NCI-H510A treated with DMSO at 0.1 percent for 48 hours (cell line): ENCODE measurements at regions not wholly inside any gene's neighbourhood (a gene's known extent, or its start where the extent isn't known, plus 50 kb on each side); places are given as distances from the start of the nearest gene placed in this dataset.

Experiments
- DNase-seq: peaks from one replicate; lab custom pipeline; 2025; lab: John Stamatoyannopoulos, UW

GRCh38 chr10:108424656-108425055 lies 1260.2 kb upstream of the SORCS1 start:
- no peak for DNase-seq

GRCh38 chr10:108422286-108422685 lies 1257.8 kb upstream of the SORCS1 start:
- no peak for DNase-seq

- no peak for DNase-seq
These were observed 1256.8 kb upstream of the SORCS1 start for GRCh38 chr10:108421266-108421665.

- no peak for DNase-seq
These were observed 1249.4 kb upstream of the SORCS1 start for GRCh38 chr10:108413954-108414353.

GRCh38 chr10:108412323-108412722 lies 1247.8 kb upstream of the SORCS1 start:
- DNase-seq, result no peak

GRCh38 chr10:108411894-108412293 lies 1247.4 kb upstream of the SORCS1 start:
- DNase-seq, result no peak

GRCh38 chr10:108411206-108411605 lies 1246.7 kb upstream of the SORCS1 start:
- no peak for DNase-seq

- no peak for DNase-seq
These were observed 1245.7 kb upstream of the SORCS1 start for GRCh38 chr10:108410236-108410635.

GRCh38 chr10:108409306-108409705 lies 1244.8 kb upstream of the SORCS1 start:
- DNase-seq, result no peak

- no peak for DNase-seq
These were observed 1239.6 kb upstream of the SORCS1 start for GRCh38 chr10:108404155-108404554.

GRCh38 chr10:108399465-108399864 lies 1235.0 kb upstream of the SORCS1 start:
- DNase-seq, result no peak

- DNase-seq, result no peak
These were observed 1228.6 kb upstream of the SORCS1 start for GRCh38 chr10:108393089-108393488.

GRCh38 chr10:108392286-108392685 lies 1227.8 kb upstream of the SORCS1 start:
- DNase-seq, result no peak

- no peak for DNase-seq
These were observed 1224.2 kb upstream of the SORCS1 start for GRCh38 chr10:108388706-108389105.

GRCh38 chr10:108385963-108386362 lies 1221.5 kb upstream of the SORCS1 start:
- no peak for DNase-seq

GRCh38 chr10:108384378-108384777 lies 1219.9 kb upstream of the SORCS1 start:
- no peak for DNase-seq

GRCh38 chr10:108378779-108379178 lies 1214.3 kb upstream of the SORCS1 start:
- no peak for DNase-seq

GRCh38 chr10:108375691-108376090 lies 1211.2 kb upstream of the SORCS1 start:
- DNase-seq, result no peak

- no peak for DNase-seq
These were observed 1210.5 kb upstream of the SORCS1 start for GRCh38 chr10:108374991-108375390.

GRCh38 chr10:108365541-108365940 lies 1201.0 kb upstream of the SORCS1 start:
- DNase-seq, result no peak

- no peak for DNase-seq
These were observed 1199.1 kb upstream of the SORCS1 start for GRCh38 chr10:108363576-108363975.

GRCh38 chr10:108362961-108363360 lies 1198.5 kb upstream of the SORCS1 start:
- DNase-seq, result no peak

GRCh38 chr10:108362296-108362695 lies 1197.8 kb upstream of the SORCS1 start:
- no peak for DNase-seq

- DNase-seq, result no peak
These were observed 1195.7 kb upstream of the SORCS1 start for GRCh38 chr10:108360187-108360586.

GRCh38 chr10:108358912-108359311 lies 1194.4 kb upstream of the SORCS1 start:
- no peak for DNase-seq
